HG02588 (cell line): ENCODE measurements at regions not wholly inside any gene's neighbourhood (a gene's known extent, or its start where the extent isn't known, plus 50 kb on each side); places are given as distances from the start of the nearest gene placed in this dataset.
A peak's percentile ranks its signal among the peaks of the same experiment; 100 is the strongest.
"Not testable (repeated sequence)": the region's sequence is repeated elsewhere in the genome, so short reads cannot be mapped to it uniquely, and the experiment has no call there.

Experiments
- ATAC-seq: cut with Tn5 transposase; IDR thresholded peaks from one replicate; pipeline ENCODE4 v1.9.1; 2021; ENCODE audit warnings: mild to moderate bottlenecking, moderate library complexity; ENCODE audit not compliant: unreplicated experiment

DNA sequence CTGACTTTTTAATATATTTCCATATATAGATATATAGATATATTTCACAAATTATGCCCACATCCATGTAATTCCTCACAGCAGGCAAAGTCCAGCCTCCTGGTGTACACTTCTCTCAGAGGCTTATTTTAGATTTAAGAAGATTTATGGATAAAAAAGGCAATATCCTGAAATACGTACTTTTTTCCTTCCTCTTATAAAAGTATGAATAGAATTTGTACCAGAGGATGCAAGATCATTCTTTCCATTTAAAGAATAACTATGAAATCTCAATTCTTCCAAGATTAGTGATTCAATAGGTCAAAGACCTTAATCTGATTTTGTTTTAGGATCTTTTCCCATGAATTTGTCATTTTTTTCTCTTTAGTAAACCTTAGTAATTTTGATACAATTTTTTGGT is 597.9 kb upstream of the TBL1XR1 start:
- ATAC-seq: no peak

- no peak for ATAC-seq
Measured at GRCh38 chr3:177795859-177796258, 598.6 kb upstream of the TBL1XR1 start.

DNA sequence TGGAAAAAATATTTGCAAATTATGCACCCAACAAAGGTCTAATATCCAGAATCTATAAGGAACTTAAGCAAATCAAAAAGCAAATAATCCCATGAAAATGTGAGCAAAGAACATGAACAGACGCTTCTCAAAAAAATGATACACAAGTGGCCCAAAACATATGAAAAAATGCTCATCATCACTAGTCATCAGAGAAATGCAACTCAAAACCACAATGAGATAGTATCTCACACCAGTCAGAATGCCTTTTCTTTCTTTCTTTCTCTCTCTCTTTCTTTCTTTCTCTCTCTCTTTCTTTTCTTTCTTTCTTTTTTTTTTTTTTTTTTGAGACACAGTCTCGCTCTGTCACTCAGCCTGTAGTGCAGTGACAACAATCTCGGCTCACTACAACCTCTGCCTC is 602.9 kb upstream of the TBL1XR1 start:
- ATAC-seq: not testable (repeated sequence)

DNA sequence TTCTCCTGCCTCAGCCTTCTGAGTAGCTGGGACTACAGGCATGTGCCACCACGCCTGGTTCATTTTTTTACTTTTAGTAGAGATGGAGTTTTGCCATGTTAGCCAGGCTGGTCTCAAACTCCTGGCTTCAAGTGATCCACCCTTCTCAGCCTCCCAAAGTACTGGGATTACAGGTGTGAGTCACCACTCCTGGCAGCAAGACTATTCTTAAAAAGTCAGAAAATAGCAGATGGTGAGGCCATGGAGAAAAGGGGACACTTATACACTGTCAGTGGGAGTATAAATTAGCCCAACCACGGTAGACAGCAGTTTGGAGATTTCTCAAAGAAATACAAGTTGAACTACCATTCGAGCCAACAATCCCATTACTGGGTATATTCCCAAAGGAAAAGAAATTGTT is 603.3 kb upstream of the TBL1XR1 start:
- ATAC-seq: no peak

GRCh38 chr3:177802151-177802900 is 605.0 kb upstream of the TBL1XR1 start:
- no peak for ATAC-seq

GRCh38 chr3:177803500-177803899 is 606.2 kb upstream of the TBL1XR1 start:
- no peak for ATAC-seq

DNA sequence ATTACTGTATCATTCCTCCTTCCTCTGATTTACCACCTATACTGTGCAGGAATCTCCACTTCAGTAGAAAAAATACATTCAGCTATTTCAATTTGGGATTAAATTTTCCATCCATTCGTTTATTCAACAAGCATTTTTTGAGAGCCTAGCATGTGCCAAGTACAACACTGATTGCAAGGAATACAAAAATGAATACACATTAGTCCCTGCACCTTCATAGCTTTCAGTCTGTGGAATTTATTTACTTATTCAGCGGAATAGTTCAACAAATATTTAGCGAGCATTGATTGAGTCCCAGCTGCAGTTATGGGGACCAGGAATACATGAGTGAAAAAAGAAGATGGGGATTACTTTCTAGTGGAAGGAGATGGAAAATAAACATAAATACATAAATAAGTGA is 606.8 kb upstream of the TBL1XR1 start:
- no peak for ATAC-seq

DNA sequence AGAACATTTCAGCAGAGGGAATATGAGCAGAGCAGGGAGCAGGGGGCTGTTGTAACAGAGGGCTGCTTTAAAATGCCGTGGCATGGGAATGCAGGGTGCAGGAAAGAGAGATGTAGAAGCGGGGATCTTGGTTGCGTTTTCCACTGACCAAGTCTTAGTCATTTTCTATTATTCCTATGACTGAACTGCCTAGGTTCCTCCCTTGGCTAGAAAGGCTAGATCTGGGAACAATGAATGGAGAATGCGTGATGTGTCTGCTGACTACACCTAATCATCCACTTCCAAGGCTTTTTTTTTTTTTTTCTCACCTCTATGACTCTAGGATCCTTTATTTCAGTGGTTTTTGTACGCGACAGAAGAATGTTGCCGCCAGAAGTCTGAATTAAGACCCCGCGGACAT is 607.4 kb upstream of the TBL1XR1 start:
- ATAC-seq: no peak

- ATAC-seq: no peak
Measured at GRCh38 chr3:177807150-177807875, 610.0 kb upstream of the TBL1XR1 start.

DNA sequence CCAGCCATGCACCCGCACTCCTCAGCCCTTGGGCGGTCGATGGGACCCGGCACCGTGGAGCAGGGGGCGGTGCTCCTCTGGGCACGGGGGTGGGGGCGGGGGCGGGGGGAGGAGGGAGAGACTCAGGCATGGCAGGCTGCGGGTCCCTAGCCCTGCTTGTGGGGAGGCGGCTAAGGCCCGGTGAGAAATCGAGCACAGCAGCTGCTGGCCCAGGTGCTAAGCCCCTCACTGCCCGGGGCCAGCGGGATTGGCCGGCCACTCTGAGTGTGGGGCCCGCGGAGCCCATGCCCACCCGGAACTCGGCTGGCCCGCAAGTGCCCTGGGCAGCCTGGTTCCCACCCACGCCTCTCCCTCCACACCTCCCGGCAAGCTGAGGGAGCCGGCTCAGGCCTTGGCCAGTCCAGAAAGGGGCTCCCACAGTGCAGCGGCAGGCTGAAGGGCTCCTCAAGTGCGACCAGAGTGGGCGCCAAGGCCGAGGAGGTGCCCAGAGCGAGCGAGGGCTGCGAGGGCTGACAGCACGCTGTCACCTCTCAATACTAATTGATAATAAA is 611.7 kb upstream of the TBL1XR1 start:
- ATAC-seq: not testable (repeated sequence)

DNA sequence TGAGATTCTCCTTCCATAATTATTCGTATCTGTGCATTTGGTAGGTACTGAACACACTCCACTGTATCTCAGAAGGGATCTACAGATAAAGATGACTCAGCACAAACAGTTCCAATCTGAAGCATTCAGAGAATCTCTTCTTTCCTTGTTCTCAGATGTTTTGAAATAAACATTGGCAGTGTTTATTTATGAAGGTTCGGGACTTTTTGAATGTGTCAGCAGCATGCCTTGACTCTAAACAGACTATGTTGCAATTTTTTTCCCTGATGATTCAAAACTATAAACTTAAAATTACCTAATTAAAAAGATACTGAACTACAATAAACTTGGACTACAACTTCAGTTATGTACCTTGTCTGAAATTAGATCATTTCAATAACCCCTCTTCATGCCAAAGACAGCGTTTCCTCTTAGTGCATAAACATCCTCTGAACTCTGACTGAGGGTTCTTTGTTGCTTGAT is 612.9 kb upstream of the TBL1XR1 start:
- ATAC-seq: no peak

- ATAC-seq: no peak
Measured at GRCh38 chr3:177811112-177811511, 613.8 kb upstream of the TBL1XR1 start.

- no peak for ATAC-seq
Measured at GRCh38 chr3:177811835-177812234, 614.6 kb upstream of the TBL1XR1 start.

GRCh38 chr3:177812492-177812891 is 615.2 kb upstream of the TBL1XR1 start:
- no peak for ATAC-seq

DNA sequence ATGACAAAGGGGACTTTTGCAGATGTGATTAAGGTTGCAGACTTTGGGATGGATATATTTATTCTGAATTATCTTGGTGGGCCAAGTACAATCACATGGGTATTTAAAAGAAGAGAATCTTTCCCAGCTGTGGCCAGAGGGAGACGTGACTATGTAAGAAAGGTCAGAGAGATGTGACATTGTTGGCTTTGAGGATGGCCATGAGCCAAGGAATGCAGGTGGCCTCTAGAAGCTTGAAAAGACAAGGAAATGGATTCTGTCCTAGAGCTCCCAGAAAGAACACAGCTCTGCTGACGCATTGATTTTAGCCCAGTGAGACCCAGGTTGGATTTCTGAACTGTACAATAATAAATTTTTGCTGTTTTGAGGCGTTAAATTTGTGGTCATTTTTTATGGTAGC is 616.0 kb upstream of the TBL1XR1 start:
- no peak for ATAC-seq

- no peak for ATAC-seq
Measured at GRCh38 chr3:177816667-177817208, 619.5 kb upstream of the TBL1XR1 start.

DNA sequence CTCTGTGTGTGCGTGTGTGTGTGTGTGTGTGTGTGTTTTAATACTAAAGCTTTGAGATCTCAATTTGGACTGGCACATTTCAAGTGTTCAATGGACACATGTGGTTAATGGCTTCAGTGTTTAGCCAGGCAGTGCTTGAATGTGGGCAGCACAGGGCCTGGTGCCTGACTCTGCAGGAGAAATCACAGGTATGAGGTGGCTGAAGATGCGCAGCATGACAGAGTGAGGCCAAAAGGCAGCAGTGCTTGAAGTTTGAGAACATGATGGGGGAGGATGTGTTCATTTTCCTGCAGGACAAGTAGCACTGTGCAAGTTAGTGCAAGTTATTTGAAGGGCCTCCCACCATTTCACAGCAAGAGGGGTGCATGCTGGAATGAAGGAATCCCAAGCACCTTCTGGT is 620.5 kb upstream of the TBL1XR1 start:
- ATAC-seq: no peak

- no peak for ATAC-seq
Measured at GRCh38 chr3:177818712-177819240, 621.5 kb upstream of the TBL1XR1 start.

DNA sequence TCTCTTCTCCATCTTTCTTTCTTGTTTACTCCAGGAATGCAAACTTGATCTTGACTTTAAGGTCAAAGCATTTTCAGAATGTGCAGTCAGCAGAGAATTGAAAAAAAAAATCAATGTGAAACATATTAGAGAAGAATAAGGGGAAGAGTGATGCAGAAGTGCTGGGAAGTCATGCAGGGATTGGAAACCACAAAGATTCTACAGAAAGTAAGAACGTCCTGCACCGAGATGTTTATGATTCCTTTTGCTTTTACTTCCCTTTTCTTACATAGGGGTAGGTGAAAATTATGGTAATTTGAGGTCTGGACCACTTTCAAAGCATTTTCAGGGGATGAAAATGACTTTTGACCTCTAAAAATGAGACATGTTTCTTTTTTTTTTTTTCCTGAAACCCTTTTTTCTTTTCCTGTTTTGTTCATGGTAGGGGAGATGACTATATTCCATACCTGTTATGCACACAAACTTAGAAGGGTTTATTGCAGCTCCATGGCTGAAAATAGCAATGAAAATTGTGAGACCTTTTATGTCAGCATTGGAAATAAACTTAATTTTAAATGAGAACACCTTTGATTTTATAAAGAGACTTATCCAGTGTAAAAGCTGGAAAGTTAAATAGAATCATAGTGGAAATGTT is 623.5 kb upstream of the TBL1XR1 start:
- ATAC-seq: peak; percentile 77

DNA sequence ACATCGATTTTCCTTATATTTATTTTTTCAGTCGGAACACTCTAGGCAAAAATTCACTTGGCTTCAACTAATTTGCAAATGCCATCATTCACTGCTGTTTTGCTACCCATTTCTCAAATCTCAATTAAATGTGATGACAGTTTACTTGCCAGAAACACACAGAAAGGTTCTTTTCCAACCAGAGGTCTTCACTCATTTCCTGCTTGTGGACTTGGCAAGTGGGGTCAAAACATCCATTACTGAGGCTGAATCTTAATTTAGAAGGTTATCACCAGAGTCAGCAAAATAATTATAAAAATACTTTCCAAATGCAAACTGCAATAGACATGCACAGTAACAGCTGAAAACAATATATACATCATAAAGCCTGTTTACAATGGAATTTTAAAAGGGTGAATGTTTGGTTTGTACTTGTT is 625.4 kb upstream of the TBL1XR1 start:
- ATAC-seq: no peak

- no peak for ATAC-seq
Measured at GRCh38 chr3:177823701-177824189, 626.5 kb upstream of the TBL1XR1 start.
